Choroid plexus epithelial cell (primary cell): ENCODE measurements at regions not wholly inside any gene's neighbourhood (a gene's known extent, or its start where the extent isn't known, plus 50 kb on each side); places are given as distances from the start of the nearest gene placed in this dataset.

ENCODE experiments used
- DNase-seq: peaks from one replicate; pipeline ENCODE4 v3.0.0-alpha.2; 2010; ENCODE audit warnings: low read depth
- H3K4me3 ChIP-seq: 2 replicates; pipeline ENCODE4 v1.5.1; 2011; ENCODE audit warnings: low read depth, mild to moderate bottlenecking, control low read depth, low read length, moderate library complexity
- CTCF ChIP-seq: conservative IDR thresholded peaks from 2 replicates; pipeline ENCODE4 v1.5.1; 2011; ENCODE audit warnings: low read depth, mild to moderate bottlenecking, control low read depth, inconsistent platforms, low read length, moderate library complexity

- H3K4me3 ChIP-seq = no peak overlapping the region
- no peak for TF ChIP-seq CTCF
- no peak for DNase-seq
These were observed 214.2 kb downstream of the ICOS start for GRCh38 chr2:204150721-204151120.

GRCh38 chr2:204152616-204153015 is 216.1 kb downstream of the ICOS start:
- no peak for TF ChIP-seq CTCF
- H3K4me3 ChIP-seq = no peak overlapping the region
- no peak for DNase-seq

- TF ChIP-seq CTCF = no peak
- no peak overlapping the region for H3K4me3 ChIP-seq
- DNase-seq = no peak
These were observed 218.3 kb downstream of the ICOS start for GRCh38 chr2:204154863-204155262.

- no peak for TF ChIP-seq CTCF
- H3K4me3 ChIP-seq = no peak overlapping the region
- DNase-seq = no peak
These were observed 219.9 kb downstream of the ICOS start for GRCh38 chr2:204156456-204156855.

- no peak for DNase-seq
- TF ChIP-seq CTCF = no peak
- no peak overlapping the region for H3K4me3 ChIP-seq
These were observed 221.1 kb downstream of the ICOS start for GRCh38 chr2:204157684-204158083.

GRCh38 chr2:204159526-204159925 is 223.0 kb downstream of the ICOS start:
- DNase-seq = no peak
- no peak overlapping the region for H3K4me3 ChIP-seq
- TF ChIP-seq CTCF = no peak

GRCh38 chr2:204160989-204161388 is 224.4 kb downstream of the ICOS start:
- TF ChIP-seq CTCF = no peak

More at GRCh38 chr2:204160989-204161388, 224.4 kb downstream of the ICOS start:
- no peak for DNase-seq
- H3K4me3 ChIP-seq = no peak overlapping the region
